Esophagus muscularis mucosa (tissue), 4 donors: ENCODE measurements at regions not wholly inside any gene's neighbourhood (a gene's known extent, or its start where the extent isn't known, plus 50 kb on each side); places are given as distances from the start of the nearest gene placed in this dataset.

Source experiments
- DNase-seq: peaks from one replicate; pipeline ENCODE4 v3.0.0-alpha.2; 2017; ENCODE audit errors: extremely low spot score
- H3K27ac ChIP-seq, 4 donors: fragments of 200-600 bp; sonication (generic); replicated peaks in 1 of 4; 1 replicate in 3 of 4; 2 replicates in 1 of 4; pipeline ENCODE4 v1.5.1; 2016 to 2019; ENCODE audit warnings: mild to moderate bottlenecking in 1 of 4
- H3K27me3 ChIP-seq, 4 donors: fragments of 200-600 bp; sonication (generic); one replicate each; pipeline versions ENCODE4 v1.5.1 to v1.6.0; 2016 to 2019
- H3K36me3 ChIP-seq, 4 donors: fragments of 200-600 bp; sonication (generic); one replicate each; pipeline ENCODE4 v1.5.1; 2016 to 2019
- H3K4me1 ChIP-seq, 4 donors: fragments of 200-600 bp; sonication (generic); one replicate each; pipeline ENCODE4 v1.5.1; 2016 to 2019
- H3K4me3 ChIP-seq, 4 donors: fragments of 200-600 bp; sonication (generic); 1 replicate in 2 of 4; 2 replicates in 2 of 4; pipeline ENCODE4 v1.5.1; 2016 to 2019; ENCODE audit warnings: mild to moderate bottlenecking in 4 of 4, moderate library complexity in 1 of 4
- H3K9me3 ChIP-seq, 4 donors: fragments of 200-600 bp; sonication (generic); 1 replicate in 3 of 4; 2 replicates in 1 of 4; pipeline ENCODE4 v1.5.1; 2016 to 2019
- CTCF ChIP-seq, 3 experiments: fragments of 200-600 bp in 2 of 3; fragments of 450-650 bp in 1 of 3; sonication (generic) in 2 of 3; IDR thresholded peaks; one replicate each; pipeline ENCODE4 v1.5.1; 2017 to 2019; ENCODE audit warnings: antibody characterized with exemption in 3 of 3, mild to moderate bottlenecking in 2 of 3, moderate library complexity in 1 of 3
- EP300 ChIP-seq: sonication (generic); formaldehyde crosslinking; IDR thresholded peaks from one replicate; pipeline ENCODE4 v1.6.1; 2017; ENCODE audit warnings: antibody characterized with exemption
- POLR2A ChIP-seq: fragments of 450-650 bp; IDR thresholded peaks from one replicate; pipeline ENCODE4 v1.6.1; 2017; ENCODE audit warnings: antibody characterized with exemption, moderate library complexity, mild to moderate bottlenecking, low read depth
- POLR2AphosphoS5 ChIP-seq, 2 donors: sonication (generic); formaldehyde crosslinking; IDR thresholded peaks; one replicate each; pipeline ENCODE4 v1.6.1; 2017; ENCODE audit warnings: antibody characterized with exemption in 2 of 2
- WGBS: methylation state at CpG from one replicate; pipeline ENCODE4 v1.1.5; 2018; 5-methylcytosine and 5-hydroxymethylcytosine counted together
- intact Hi-C: fragments of 100-400 bp; cut with DNase I; formaldehyde crosslinking; loops from one replicate; pipeline ENCODE4 v1.15.1; 2023

GRCh38 chr4:187919966-187920365, 75.6 kb upstream of the ZFP42 start:
- Histone ChIP-seq H3K4me3 (no peak overlapping the region), H3K9me3 (no peaks in the 10 kb centered on the region), H3K36me3 (no peaks in the 10 kb centered on the region), H3K27ac (no peak overlapping the region), H3K27me3 (no peaks in the 10 kb centered on the region), H3K4me1 (peaks cover 0 to 14% (median 13%) of the 10 kb centered on the region in 4 donors)
- TF ChIP-seq POLR2AphosphoS5 (IDR thresholded peaks at IDR 0.05) (no peak), EP300 (no peak), CTCF (IDR thresholded peaks at IDR 0.05) (no peak), POLR2A (no peak)
- 95% methylated on average over 3 of the region's 3 CpGs for WGBS
- DNase-seq = no peak
- intact Hi-C loops = no loop called here

- TF ChIP-seq EP300 (no peak), POLR2AphosphoS5 (IDR thresholded peaks at IDR 0.05) (no peak), CTCF (IDR thresholded peaks at IDR 0.05) (no peak), POLR2A (no peak)
- intact Hi-C loops = no loop called here
- no peak overlapping the region for H3K27ac ChIP-seq
- no peak overlapping the region for H3K4me3 ChIP-seq
- 51% methylated on average over 8 of the region's 8 CpGs for WGBS
- H3K27me3 ChIP-seq = no peaks in the 10 kb centered on the region
- no peaks in the 10 kb centered on the region for H3K9me3 ChIP-seq
- no peaks in the 10 kb centered on the region for H3K36me3 ChIP-seq
- peaks cover 0 to 14% (median 13%) of the 10 kb centered on the region in 4 donors for H3K4me1 ChIP-seq
- no peak for DNase-seq
These were observed 73.5 kb upstream of the ZFP42 start for GRCh38 chr4:187921946-187922623.

- DNase-seq = no peak
- Histone ChIP-seq H3K4me1 (peaks cover 0 to 5% (median 2%) of the 10 kb centered on the region in 4 donors), H3K27ac (no peak overlapping the region), H3K9me3 (no peaks in the 10 kb centered on the region), H3K27me3 (no peaks in the 10 kb centered on the region), H3K4me3 (no peak overlapping the region), H3K36me3 (no peaks in the 10 kb centered on the region)
- no peak for TF ChIP-seq POLR2AphosphoS5 (IDR thresholded peaks at IDR 0.05)
- no peak for TF ChIP-seq POLR2A
- no peak for TF ChIP-seq EP300
- no peak for TF ChIP-seq CTCF (IDR thresholded peaks at IDR 0.05)
- intact Hi-C loops = no loop called here
- 78% methylated on average over 6 of the region's 7 CpGs for WGBS
These were observed 66.5 kb upstream of the ZFP42 start for GRCh38 chr4:187929024-187929423.

GRCh38 chr4:187934766-187935165, 60.8 kb upstream of the ZFP42 start:
- Histone ChIP-seq H3K9me3 (no peaks in the 10 kb centered on the region), H3K27ac (no peak overlapping the region), H3K27me3 (no peaks in the 10 kb centered on the region), H3K36me3 (no peaks in the 10 kb centered on the region), H3K4me3 (no peak overlapping the region), H3K4me1 (peaks cover 0 to 5% (median 2%) of the 10 kb centered on the region in 4 donors)
- WGBS = 58% methylated on average over 3 of the region's 3 CpGs
- intact Hi-C loops = no loop called here
- TF ChIP-seq EP300 = no peak
- TF ChIP-seq POLR2A = no peak
- TF ChIP-seq POLR2AphosphoS5 (IDR thresholded peaks at IDR 0.05) = no peak
- no peak for TF ChIP-seq CTCF (IDR thresholded peaks at IDR 0.05)
- DNase-seq = no peak

- 98% methylated on average over 25 of the region's 25 CpGs for WGBS
- Histone ChIP-seq H3K27me3 (no peaks in the 10 kb centered on the region), H3K4me3 (no peak overlapping the region), H3K9me3 (no peaks in the 10 kb centered on the region), H3K4me1 (no peaks in the 10 kb centered on the region), H3K36me3 (no peaks in the 10 kb centered on the region), H3K27ac (no peak overlapping the region)
- TF ChIP-seq CTCF (IDR thresholded peaks at IDR 0.05) = no peak
- no peak for TF ChIP-seq EP300
- TF ChIP-seq POLR2AphosphoS5 (IDR thresholded peaks at IDR 0.05) = no peak
- TF ChIP-seq POLR2A = no peak
- intact Hi-C loops = no loop called here
- DNase-seq = no peak
These were observed 58.0 kb upstream of the ZFP42 start for GRCh38 chr4:187937557-187937956.
